Upper lobe of left lung (tissue), 6 donors: ENCODE measurements at regions not wholly inside any gene's neighbourhood (a gene's known extent, or its start where the extent isn't known, plus 50 kb on each side); places are given as distances from the start of the nearest gene placed in this dataset.
"Not testable (repeated sequence)": the region's sequence is repeated elsewhere in the genome, so short reads cannot be mapped to it uniquely, and the experiment has no call there.

Source experiments
- ATAC-seq, 2 donors: fragments of 200-7000 bp; cut with Tn5 transposase; one replicate each; pipeline ENCODE4 v1.9.1; 2022; ENCODE audit warnings: mild to moderate bottlenecking in 2 of 2, moderate library complexity in 2 of 2; ENCODE audit not compliant: low FRiP score in 2 of 2
- DNase-seq, 2 donors: peaks; one replicate each; pipeline ENCODE4 v3.0.0-alpha.2; 2019 to 2020
- H3K27ac ChIP-seq, 4 donors: fragments of 200-600 bp; sonication (generic); one replicate each; pipeline ENCODE4 v1.5.1; 2016 to 2019
- H3K27me3 ChIP-seq, 4 donors: fragments of 200-600 bp; sonication (generic); one replicate each; pipeline ENCODE4 v1.5.1; 2017 to 2019
- H3K36me3 ChIP-seq, 4 donors: fragments of 200-600 bp; sonication (generic); one replicate each; pipeline ENCODE4 v1.5.1; 2016 to 2019
- H3K4me1 ChIP-seq, 4 donors: fragments of 200-600 bp; sonication (generic); one replicate each; pipeline ENCODE4 v1.5.1; 2018 to 2019
- H3K4me3 ChIP-seq, 4 donors: fragments of 200-600 bp; sonication (generic); one replicate each; pipeline ENCODE4 v1.5.1; 2017 to 2019; ENCODE audit warnings: mild to moderate bottlenecking in 2 of 4, moderate library complexity in 1 of 4
- H3K9me3 ChIP-seq, 4 donors: fragments of 200-600 bp; sonication (generic); one replicate each; pipeline ENCODE4 v1.5.1; 2018 to 2019
- CTCF ChIP-seq, 6 experiments: fragments of 450-650 bp in 4 of 6; fragments of 200-600 bp in 2 of 6; sonication (generic) in 2 of 6; IDR thresholded peaks; one replicate each; pipeline ENCODE4 v1.5.1; 2016 to 2019; ENCODE audit warnings: antibody characterized with exemption in 6 of 6
- EP300 ChIP-seq, 4 donors: sonication (generic); formaldehyde crosslinking; IDR thresholded peaks; one replicate each; pipeline ENCODE4 v1.5.1; 2017; ENCODE audit warnings: antibody characterized with exemption in 4 of 4, control low read depth in 2 of 4
- POLR2A ChIP-seq, 4 donors: fragments of 450-650 bp; IDR thresholded peaks; one replicate each; pipeline ENCODE4 v1.5.1; 2016 to 2017; ENCODE audit warnings: antibody characterized with exemption in 4 of 4, mild to moderate bottlenecking in 2 of 4
- POLR2AphosphoS5 ChIP-seq, 2 donors: sonication (generic); formaldehyde crosslinking; IDR thresholded peaks; one replicate each; pipeline ENCODE4 v1.5.1; 2017; ENCODE audit warnings: antibody characterized with exemption in 2 of 2
- WGBS, 2 donors: methylation state at CpG; one replicate each; pipeline ENCODE4 v1.1.5; 2017 to 2018; 5-methylcytosine and 5-hydroxymethylcytosine counted together
- donor health status: DM: no; HTN: no; CAD: no; lungs with moderate emphysema.
- donor health status: DM: no; HTN: yes; CAD: no; lungs with severe emphysema.

- H3K36me3 ChIP-seq = no peaks in the 10 kb centered on the region
- H3K9me3 ChIP-seq = no peaks in the 10 kb centered on the region
- no peak for TF ChIP-seq POLR2A (IDR thresholded peaks at IDR 0.05)
- no peak overlapping the region for H3K27ac ChIP-seq
- no peak for ATAC-seq
- DNase-seq = no peak
- H3K4me3 ChIP-seq = no peak overlapping the region
- WGBS, 2 donors = 80 to 87% methylated on average over 10 of the region's 10 CpGs
- H3K4me1 ChIP-seq = peaks cover 4 to 9% (median 7%) of the 10 kb centered on the region in 4 donors
- no peaks in the 10 kb centered on the region for H3K27me3 ChIP-seq
Observed at GRCh38 chr11:34001557-34002064, 49.9 kb upstream of the CAPRIN1 start.

- DNase-seq (no peak), ATAC-seq (no peak)
- no peak overlapping the region for H3K4me3 ChIP-seq
- WGBS, 2 donors = 56 to 60% methylated on average over 2 of the region's 2 CpGs
- no peaks in the 10 kb centered on the region for H3K9me3 ChIP-seq
- H3K27ac ChIP-seq = no peak overlapping the region
- no peaks in the 10 kb centered on the region for H3K27me3 ChIP-seq
- H3K4me1 ChIP-seq = peaks cover 4 to 9% (median 7%) of the 10 kb centered on the region in 4 donors
- H3K36me3 ChIP-seq = no peaks in the 10 kb centered on the region
- no peak for TF ChIP-seq EP300 (IDR thresholded peaks at IDR 0.05)
- TF ChIP-seq CTCF (IDR thresholded peaks at IDR 0.05) = no peak
- TF ChIP-seq POLR2AphosphoS5 (IDR thresholded peaks at IDR 0.05) = no peak
- TF ChIP-seq POLR2A (IDR thresholded peaks at IDR 0.05) = no peak
Observed at GRCh38 chr11:33999393-33999792, 52.1 kb upstream of the CAPRIN1 start.

GRCh38 chr11:33997584-33998251, 53.8 kb upstream of the CAPRIN1 start:
- TF ChIP-seq EP300 (IDR thresholded peaks at IDR 0.05) (no peak), POLR2A (IDR thresholded peaks at IDR 0.05) (no peak), CTCF (IDR thresholded peaks at IDR 0.05) (no peak), POLR2AphosphoS5 (IDR thresholded peaks at IDR 0.05) (no peak)
- Histone ChIP-seq H3K9me3 (no peaks in the 10 kb centered on the region), H3K36me3 (no peaks in the 10 kb centered on the region), H3K4me1 (peaks cover 4 to 9% (median 7%) of the 10 kb centered on the region in 4 donors), H3K27me3 (no peaks in the 10 kb centered on the region), H3K4me3 (no peak overlapping the region), H3K27ac (no peak overlapping the region)
- no peak for DNase-seq
- ATAC-seq = peak in 1 of 2 donors; percentile 13
- WGBS, 2 donors = 63 to 64% methylated on average over 7 of the region's 7 CpGs

GRCh38 chr11:33996498-33997454, 54.8 kb upstream of the CAPRIN1 start:
- peaks cover 4 to 9% (median 7%) of the 10 kb centered on the region in 4 donors for H3K4me1 ChIP-seq
- WGBS, 2 donors = 17 to 33% methylated on average over 13 to 25 of the region's 25 CpGs
- no peaks in the 10 kb centered on the region for H3K36me3 ChIP-seq
- no peak overlapping the region for H3K4me3 ChIP-seq
- H3K27me3 ChIP-seq = no peaks in the 10 kb centered on the region
- ATAC-seq (peak; percentile 84 to 96), DNase-seq (peak; percentile 70 to 72)
- TF ChIP-seq POLR2A (IDR thresholded peaks at IDR 0.05) = no peak
- TF ChIP-seq POLR2AphosphoS5 (IDR thresholded peaks at IDR 0.05) = no peak
- TF ChIP-seq CTCF (IDR thresholded peaks at IDR 0.05) = peak; percentile 79 to 90 (median 85)
- no peak for TF ChIP-seq EP300 (IDR thresholded peaks at IDR 0.05)
- no peaks in the 10 kb centered on the region for H3K9me3 ChIP-seq
- H3K27ac ChIP-seq = no peak overlapping the region

- Histone ChIP-seq H3K27me3 (no peaks in the 10 kb centered on the region), H3K36me3 (no peaks in the 10 kb centered on the region), H3K4me1 (peaks cover 4 to 9% (median 7%) of the 10 kb centered on the region in 4 donors), H3K9me3 (no peaks in the 10 kb centered on the region), H3K27ac (no peak overlapping the region), H3K4me3 (no peak overlapping the region)
- DNase-seq (no peak), ATAC-seq (no peak)
- WGBS, 2 donors = 79 to 92% methylated on average over 2 of the region's 2 CpGs
- TF ChIP-seq POLR2A (IDR thresholded peaks at IDR 0.05) (no peak), EP300 (IDR thresholded peaks at IDR 0.05) (no peak), POLR2AphosphoS5 (IDR thresholded peaks at IDR 0.05) (no peak), CTCF (IDR thresholded peaks at IDR 0.05) (no peak)
Observed at GRCh38 chr11:33994937-33995336, 56.6 kb upstream of the CAPRIN1 start.

GRCh38 chr11:33991136-33991535, 60.4 kb upstream of the CAPRIN1 start:
- not testable (repeated sequence) for H3K27me3 ChIP-seq, H3K27ac ChIP-seq, H3K9me3 ChIP-seq, H3K4me1 ChIP-seq, H3K4me3 ChIP-seq, H3K36me3 ChIP-seq, DNase-seq, ATAC-seq
- 70 to 79% methylated on average over 11 to 13 of the region's 13 CpGs for WGBS, 2 donors

- 95 to 97% methylated on average over 6 to 31 of the region's 32 CpGs for WGBS, 2 donors
- not testable (repeated sequence) for H3K27me3 ChIP-seq, H3K4me3 ChIP-seq, H3K36me3 ChIP-seq, H3K9me3 ChIP-seq, ATAC-seq, H3K27ac ChIP-seq, H3K4me1 ChIP-seq
- DNase-seq = peak in 1 of 2 donors; percentile 77
Observed at GRCh38 chr11:33990131-33990530, 61.4 kb upstream of the CAPRIN1 start.
